ENCODE measurements at regions not wholly inside any gene's neighbourhood (a gene's known extent, or its start where the extent isn't known, plus 50 kb on each side); places are given as distances from the start of the nearest gene placed in this dataset.
"Not testable (repeated sequence)": the region's sequence is repeated elsewhere in the genome, so short reads cannot be mapped to it uniquely, and the experiment has no call there.

GRCh38 chr2:51779723-51780122 lies 747.8 kb upstream of the NRXN1 start:
- DNase-seq (ENCODE audit: low spot score), result not testable (repeated sequence)

- DNase-seq (ENCODE audit: low spot score), result no peak
These were observed 746.9 kb upstream of the NRXN1 start for GRCh38 chr2:51778806-51779205.

GRCh38 chr2:51774606-51775005 lies 742.7 kb upstream of the NRXN1 start:
- not testable (repeated sequence) for DNase-seq (ENCODE audit: low spot score)

- DNase-seq (ENCODE audit: low spot score), result no peak
These were observed 728.5 kb upstream of the NRXN1 start for GRCh38 chr2:51760441-51760840.

- DNase-seq (ENCODE audit: low spot score), result no peak
These were observed 726.1 kb upstream of the NRXN1 start for GRCh38 chr2:51758081-51758480.

- DNase-seq (ENCODE audit: low spot score), result no peak
These were observed 702.2 kb upstream of the NRXN1 start for GRCh38 chr2:51734115-51734514.

GRCh38 chr2:51723691-51724090 lies 691.8 kb upstream of the NRXN1 start:
- DNase-seq (ENCODE audit: low spot score), result no peak

- no peak for DNase-seq (ENCODE audit: low spot score)
These were observed 690.4 kb upstream of the NRXN1 start for GRCh38 chr2:51722311-51722710.

GRCh38 chr2:51720826-51721225 lies 688.9 kb upstream of the NRXN1 start:
- no peak for DNase-seq (ENCODE audit: low spot score)

GRCh38 chr2:51718881-51719280 lies 686.9 kb upstream of the NRXN1 start:
- DNase-seq (ENCODE audit: low spot score), result no peak

- DNase-seq (ENCODE audit: low spot score), result no peak
These were observed 685.4 kb upstream of the NRXN1 start for GRCh38 chr2:51717312-51717711.

- no peak for DNase-seq (ENCODE audit: low spot score)
These were observed 679.8 kb upstream of the NRXN1 start for GRCh38 chr2:51711766-51712165.

GRCh38 chr2:51710222-51710621 lies 678.3 kb upstream of the NRXN1 start:
- DNase-seq (ENCODE audit: low spot score), result no peak

- DNase-seq (ENCODE audit: low spot score), result no peak
These were observed 675.7 kb upstream of the NRXN1 start for GRCh38 chr2:51707625-51708024.

GRCh38 chr2:51706220-51706619 lies 674.3 kb upstream of the NRXN1 start:
- no peak for DNase-seq (ENCODE audit: low spot score)

GRCh38 chr2:51705417-51705816 lies 673.5 kb upstream of the NRXN1 start:
- DNase-seq (ENCODE audit: low spot score), result no peak

GRCh38 chr2:51698021-51698420 lies 666.1 kb upstream of the NRXN1 start:
- DNase-seq (ENCODE audit: low spot score), result no peak

- DNase-seq (ENCODE audit: low spot score), result no peak
These were observed 665.2 kb upstream of the NRXN1 start for GRCh38 chr2:51697095-51697494.

GRCh38 chr2:51695531-51695930 lies 663.6 kb upstream of the NRXN1 start:
- no peak for DNase-seq (ENCODE audit: low spot score)

GRCh38 chr2:51693640-51694039 lies 661.7 kb upstream of the NRXN1 start:
- no peak for DNase-seq (ENCODE audit: low spot score)

GRCh38 chr2:51681854-51682253 lies 649.9 kb upstream of the NRXN1 start:
- no peak for DNase-seq (ENCODE audit: low spot score)

GRCh38 chr2:51673628-51674027 lies 641.7 kb upstream of the NRXN1 start:
- no peak for DNase-seq (ENCODE audit: low spot score)

GRCh38 chr2:51667679-51668078 lies 635.7 kb upstream of the NRXN1 start:
- no peak for DNase-seq (ENCODE audit: low spot score)

- DNase-seq (ENCODE audit: low spot score), result no peak
These were observed 630.3 kb upstream of the NRXN1 start for GRCh38 chr2:51662187-51662586.

GRCh38 chr2:51657849-51658248 lies 625.9 kb upstream of the NRXN1 start:
- no peak for DNase-seq (ENCODE audit: low spot score)
